ENCODE measurements at regions not wholly inside any gene's neighbourhood (a gene's known extent, or its start where the extent isn't known, plus 50 kb on each side); places are given as distances from the start of the nearest gene placed in this dataset.
"Not testable (repeated sequence)": the region's sequence is repeated elsewhere in the genome, so short reads cannot be mapped to it uniquely, and the experiment has no call there.

- Mint-ChIP-seq H3K4me3 (no peak overlapping the region), H3K27me3 (no peaks in the 10 kb centered on the region), H3K4me1 (ENCODE audit: low read depth in 2 of 2) (no peaks in the 10 kb centered on the region), H3K36me3 (ENCODE audit: insufficient read depth) (no peaks in the 10 kb centered on the region), H3K9me3 (peaks cover 0 to 2% of the 10 kb centered on the region in 2 donors), H3K27ac (no peak overlapping the region)
- DNase-seq = no peak
- no peak for ATAC-seq (replicated peaks)
Measured at GRCh38 chr5:23158179-23158578, 305.0 kb upstream of the CDH12 start.

- no peaks in the 10 kb centered on the region for H3K36me3 Mint-ChIP-seq (ENCODE audit: insufficient read depth)
Measured at GRCh38 chr5:23157716-23158115, 304.6 kb upstream of the CDH12 start.

GRCh38 chr5:23157169-23157568 is 304.0 kb upstream of the CDH12 start:
- no peaks in the 10 kb centered on the region for H3K36me3 Mint-ChIP-seq (ENCODE audit: insufficient read depth)
- DNase-seq = no peak
- no peak overlapping the region for H3K27ac Mint-ChIP-seq
- H3K27me3 Mint-ChIP-seq = no peaks in the 10 kb centered on the region
- H3K4me1 Mint-ChIP-seq (ENCODE audit: low read depth in 2 of 2) = no peaks in the 10 kb centered on the region
- ATAC-seq (replicated peaks) = no peak
- peaks cover 0 to 4% of the 10 kb centered on the region in 2 donors for H3K9me3 Mint-ChIP-seq
- H3K4me3 Mint-ChIP-seq = no peak overlapping the region

More at GRCh38 chr5:23157716-23158115, 304.6 kb upstream of the CDH12 start:
- H3K4me1 Mint-ChIP-seq (ENCODE audit: low read depth in 2 of 2) = no peaks in the 10 kb centered on the region
- H3K4me3 Mint-ChIP-seq = no peak overlapping the region
- no peaks in the 10 kb centered on the region for H3K27me3 Mint-ChIP-seq
- DNase-seq (no peak), ATAC-seq (replicated peaks) (no peak)
- H3K27ac Mint-ChIP-seq = no peak overlapping the region
- H3K9me3 Mint-ChIP-seq = peaks cover 0 to 4% of the 10 kb centered on the region in 2 donors

GRCh38 chr5:23147625-23148024 is 294.5 kb upstream of the CDH12 start:
- no peak for DNase-seq
- no peaks in the 10 kb centered on the region for H3K4me1 Mint-ChIP-seq (ENCODE audit: low read depth in 2 of 2)
- H3K4me3 Mint-ChIP-seq = no peak overlapping the region
- no peak for ATAC-seq (replicated peaks)
- peaks cover 31 to 38% of the 10 kb centered on the region in 2 donors for H3K9me3 Mint-ChIP-seq
- H3K27me3 Mint-ChIP-seq = no peaks in the 10 kb centered on the region
- H3K27ac Mint-ChIP-seq = no peak overlapping the region
- H3K36me3 Mint-ChIP-seq (ENCODE audit: insufficient read depth) = no peaks in the 10 kb centered on the region

- no peaks in the 10 kb centered on the region for H3K4me1 Mint-ChIP-seq (ENCODE audit: low read depth in 2 of 2)
- peaks cover 31 to 36% of the 10 kb centered on the region in 2 donors for H3K9me3 Mint-ChIP-seq
- DNase-seq (no peak), ATAC-seq (replicated peaks) (no peak)
- H3K27me3 Mint-ChIP-seq = no peaks in the 10 kb centered on the region
- no peaks in the 10 kb centered on the region for H3K36me3 Mint-ChIP-seq (ENCODE audit: insufficient read depth)
- H3K4me3 Mint-ChIP-seq = no peak overlapping the region
- no peak overlapping the region for H3K27ac Mint-ChIP-seq
Measured at GRCh38 chr5:23146183-23146582, 293.0 kb upstream of the CDH12 start.

- Mint-ChIP-seq H3K27ac (no peak overlapping the region), H3K36me3 (ENCODE audit: insufficient read depth) (no peaks in the 10 kb centered on the region), H3K4me1 (ENCODE audit: low read depth in 2 of 2) (no peaks in the 10 kb centered on the region), H3K4me3 (no peak overlapping the region), H3K9me3 (peaks cover 10 to 18% of the 10 kb centered on the region in 2 donors), H3K27me3 (no peaks in the 10 kb centered on the region)
- DNase-seq (no peak), ATAC-seq (replicated peaks) (no peak)
Measured at GRCh38 chr5:23139338-23140171, 286.4 kb upstream of the CDH12 start.

- no peaks in the 10 kb centered on the region for H3K27me3 Mint-ChIP-seq
- no peak for ATAC-seq (replicated peaks)
- H3K27ac Mint-ChIP-seq = no peak overlapping the region
- H3K9me3 Mint-ChIP-seq = peaks cover 0 to 2% of the 10 kb centered on the region in 2 donors
- H3K4me3 Mint-ChIP-seq = no peak overlapping the region
- no peaks in the 10 kb centered on the region for H3K36me3 Mint-ChIP-seq (ENCODE audit: insufficient read depth)
- H3K4me1 Mint-ChIP-seq (ENCODE audit: low read depth in 2 of 2) = no peaks in the 10 kb centered on the region
- no peak for DNase-seq
Measured at GRCh38 chr5:23136958-23137357, 283.8 kb upstream of the CDH12 start.

- Mint-ChIP-seq H3K27me3 (no peaks in the 10 kb centered on the region), H3K9me3 (no peaks in the 10 kb centered on the region), H3K4me1 (ENCODE audit: low read depth in 2 of 2) (no peaks in the 10 kb centered on the region), H3K4me3 (no peak overlapping the region), H3K27ac (no peak overlapping the region), H3K36me3 (ENCODE audit: insufficient read depth) (no peaks in the 10 kb centered on the region)
- DNase-seq (no peak), ATAC-seq (replicated peaks) (no peak)
Measured at GRCh38 chr5:23132231-23132630, 279.1 kb upstream of the CDH12 start.

- Mint-ChIP-seq H3K4me1 (ENCODE audit: low read depth in 2 of 2) (no peaks in the 10 kb centered on the region), H3K9me3 (peaks cover 6 to 19% of the 10 kb centered on the region in 2 donors), H3K36me3 (ENCODE audit: insufficient read depth) (no peaks in the 10 kb centered on the region), H3K4me3 (no peak overlapping the region), H3K27me3 (no peaks in the 10 kb centered on the region), H3K27ac (no peak overlapping the region)
- no peak for DNase-seq
- ATAC-seq (replicated peaks) = no peak
Measured at GRCh38 chr5:23112237-23112636, 259.1 kb upstream of the CDH12 start.

GRCh38 chr5:23105021-23105420 is 251.9 kb upstream of the CDH12 start:
- no peak for ATAC-seq (replicated peaks)

GRCh38 chr5:23103566-23103965 is 250.4 kb upstream of the CDH12 start:
- H3K4me1 Mint-ChIP-seq (ENCODE audit: low read depth in 2 of 2) = no peaks in the 10 kb centered on the region
- H3K27ac Mint-ChIP-seq = no peak overlapping the region
- no peaks in the 10 kb centered on the region for H3K27me3 Mint-ChIP-seq
- H3K36me3 Mint-ChIP-seq (ENCODE audit: insufficient read depth) = no peaks in the 10 kb centered on the region
- DNase-seq (no peak), ATAC-seq (replicated peaks) (no peak)
- no peak overlapping the region for H3K4me3 Mint-ChIP-seq
- peaks cover 8 to 14% of the 10 kb centered on the region in 2 donors for H3K9me3 Mint-ChIP-seq

More at GRCh38 chr5:23105021-23105420, 251.9 kb upstream of the CDH12 start:
- H3K27ac Mint-ChIP-seq = no peak overlapping the region
- DNase-seq = no peak
- no peaks in the 10 kb centered on the region for H3K27me3 Mint-ChIP-seq
- no peak overlapping the region for H3K4me3 Mint-ChIP-seq
- H3K4me1 Mint-ChIP-seq (ENCODE audit: low read depth in 2 of 2) = no peaks in the 10 kb centered on the region
- H3K9me3 Mint-ChIP-seq = peaks cover 8 to 19% of the 10 kb centered on the region in 2 donors
- no peaks in the 10 kb centered on the region for H3K36me3 Mint-ChIP-seq (ENCODE audit: insufficient read depth)

- not testable (repeated sequence) for H3K4me1 Mint-ChIP-seq (ENCODE audit: low read depth in 2 of 2); H3K9me3 Mint-ChIP-seq; DNase-seq; H3K36me3 Mint-ChIP-seq (ENCODE audit: insufficient read depth); H3K27me3 Mint-ChIP-seq; H3K27ac Mint-ChIP-seq; ATAC-seq (replicated peaks); H3K4me3 Mint-ChIP-seq
Measured at GRCh38 chr5:23095418-23095817, 242.3 kb upstream of the CDH12 start.

- H3K27me3 Mint-ChIP-seq = no peaks in the 10 kb centered on the region
- no peak for DNase-seq
- no peak overlapping the region for H3K4me3 Mint-ChIP-seq
- no peaks in the 10 kb centered on the region for H3K36me3 Mint-ChIP-seq (ENCODE audit: insufficient read depth)
- ATAC-seq (replicated peaks) = no peak
- peaks cover 8 to 14% of the 10 kb centered on the region in 2 donors for H3K9me3 Mint-ChIP-seq
- H3K4me1 Mint-ChIP-seq (ENCODE audit: low read depth in 2 of 2) = no peaks in the 10 kb centered on the region
- H3K27ac Mint-ChIP-seq = no peak overlapping the region
Measured at GRCh38 chr5:23089286-23089685, 236.1 kb upstream of the CDH12 start.

GRCh38 chr5:23084815-23085214 is 231.7 kb upstream of the CDH12 start:
- DNase-seq = no peak
- H3K9me3 Mint-ChIP-seq = peaks cover 11 to 15% of the 10 kb centered on the region in 2 donors
- ATAC-seq (replicated peaks) = no peak
- no peaks in the 10 kb centered on the region for H3K4me1 Mint-ChIP-seq (ENCODE audit: low read depth in 2 of 2)
- no peaks in the 10 kb centered on the region for H3K27me3 Mint-ChIP-seq
- H3K4me3 Mint-ChIP-seq = no peak overlapping the region
- H3K27ac Mint-ChIP-seq = no peak overlapping the region
- no peaks in the 10 kb centered on the region for H3K36me3 Mint-ChIP-seq (ENCODE audit: insufficient read depth)
